H1 (cell line): ENCODE measurements at regions not wholly inside any gene's neighbourhood (a gene's known extent, or its start where the extent isn't known, plus 50 kb on each side); places are given as distances from the start of the nearest gene placed in this dataset.

Experiments used
- CHD7 ChIP-seq: fragments of 300-600 bp; sonication (generic); IDR thresholded peaks from 2 replicates; pipeline ENCODE4 v1.7.1; 2012; ENCODE audit warnings: low read length, moderate library complexity, mild to moderate bottlenecking, inconsistent platforms; ENCODE audit not compliant: insufficient replicate concordance
- NRF1 ChIP-seq: IDR thresholded peaks from 2 replicates; pipeline ENCODE4 v1.6.1; 2011; ENCODE audit warnings: mild to moderate bottlenecking, low read depth, low read length, improper control_type of control experiment
- RAD21 ChIP-seq, 2 experiments: IDR thresholded peaks in 1 of 2; conservative IDR thresholded peaks in 1 of 2; 2 replicates each; pipeline ENCODE4 v1.6.1; 2011; ENCODE audit warnings: low read depth in 2 of 2, low read length in 2 of 2, improper control_type of control experiment in 1 of 2, inconsistent platforms in 1 of 2, mild to moderate bottlenecking in 1 of 2, moderate library complexity in 1 of 2

- TF ChIP-seq CHD7: no peak
- TF ChIP-seq RAD21 (IDR thresholded peaks at IDR 0.05 in 1 of 2, conservative IDR thresholded peaks at IDR 0.05 in 1 of 2; ENCODE audit: low read depth in 2 of 2, low read length in 2 of 2): no peak
- no peak for TF ChIP-seq NRF1
These were observed 77.2 kb upstream of the ECI2 start (continued) for GRCh38 chr6:4212588-4212987.
